OCI-LY1 (cell line): ENCODE measurements at regions not wholly inside any gene's neighbourhood (a gene's known extent, or its start where the extent isn't known, plus 50 kb on each side); places are given as distances from the start of the nearest gene placed in this dataset.

Experiments
- H2AFZ ChIP-seq: fragments of 200-600 bp; sonication (generic), shearing (Covaris generic); 2 replicates; pipeline ENCODE4 v1.6.0; 2014; ENCODE audit warnings: antibody characterized with exemption, mild to moderate bottlenecking, low read length
- H3F3A ChIP-seq: fragments of 200-600 bp; sonication (generic), shearing (Covaris generic); 2 replicates; pipeline ENCODE4 v1.6.0; 2014; ENCODE audit warnings: mild to moderate bottlenecking, antibody characterized with exemption, low read length, moderate library complexity; ENCODE audit not compliant: insufficient read depth
- H3K27ac ChIP-seq: fragments of 200-600 bp; sonication (generic); 2 replicates; pipeline ENCODE4 v1.5.1; 2014; ENCODE audit warnings: low read length, mixed run types, mild to moderate bottlenecking, low read depth; ENCODE audit not compliant: poor library complexity, severe bottlenecking
- H3K27me3 ChIP-seq: fragments of 200-600 bp; sonication (generic); 2 replicates; pipeline ENCODE4 v1.6.0; 2014; ENCODE audit warnings: antibody characterized with exemption, mild to moderate bottlenecking, low read length, moderate library complexity; ENCODE audit not compliant: insufficient read depth
- H3K36me3 ChIP-seq: fragments of 200-600 bp; sonication (generic); 2 replicates; pipeline ENCODE4 v1.6.1; 2014; ENCODE audit warnings: mild to moderate bottlenecking, antibody characterized with exemption, low read length, moderate library complexity, mixed read lengths; ENCODE audit not compliant: insufficient read depth
- H3K4me1 ChIP-seq: fragments of 200-600 bp; sonication (generic); 2 replicates; pipeline ENCODE4 v1.5.1; 2014; ENCODE audit warnings: mild to moderate bottlenecking, low read length, moderate library complexity; ENCODE audit not compliant: insufficient read depth, severe bottlenecking
- H3K4me2 ChIP-seq: fragments of 200-600 bp; sonication (generic), shearing (Covaris generic); 2 replicates; pipeline ENCODE4 v1.6.1; 2014; ENCODE audit warnings: low read length
- H3K4me3 ChIP-seq: fragments of 200-600 bp; sonication (generic); 2 replicates; pipeline ENCODE4 v1.5.1; 2014; ENCODE audit warnings: low read length, low read depth, mild to moderate bottlenecking, mixed read lengths; ENCODE audit not compliant: poor library complexity, severe bottlenecking
- H3K79me2 ChIP-seq: fragments of 200-600 bp; shearing (Covaris generic); 2 replicates; pipeline ENCODE4 v1.6.1; 2016; ENCODE audit warnings: mixed run types, low read length, mixed read lengths; ENCODE audit not compliant: insufficient read depth
- H3K9ac ChIP-seq: fragments of 200-600 bp; sonication (generic), shearing (Covaris generic); 2 replicates; pipeline ENCODE4 v1.6.1; 2014; ENCODE audit warnings: mild to moderate bottlenecking, low read length, mixed read lengths
- H3K9me2 ChIP-seq: fragments of 200-600 bp; sonication (generic), shearing (Covaris generic); 2 replicates; pipeline ENCODE4 v1.6.1; 2014; ENCODE audit warnings: low read depth, mild to moderate bottlenecking, low read length, mixed read lengths
- H3K9me3 ChIP-seq: fragments of 200-600 bp; shearing (Covaris generic); 2 replicates; pipeline ENCODE4 v1.6.1; 2014; ENCODE audit warnings: low read length, mixed read lengths
- H4K20me1 ChIP-seq: fragments of 200-600 bp; sonication (generic), shearing (Covaris generic); 2 replicates; pipeline ENCODE4 v1.6.0; 2016; ENCODE audit warnings: mild to moderate bottlenecking, low read length; ENCODE audit not compliant: insufficient read depth
- CTCF ChIP-seq: fragments of 200-600 bp; sonication (generic), shearing (Covaris generic); IDR thresholded peaks from 2 replicates; pipeline ENCODE4 v1.5.1; 2017; ENCODE audit warnings: mild to moderate bottlenecking, antibody characterized with exemption, low read length, moderate library complexity, mixed read lengths
- EZH2 ChIP-seq: fragments of 200-600 bp; sonication (generic), shearing (Covaris generic); IDR thresholded peaks from 2 replicates; pipeline ENCODE4 v1.8.0; 2017; ENCODE audit warnings: borderline replicate concordance, mixed run types, mild to moderate bottlenecking, antibody characterized with exemption, low read length, moderate library complexity, mixed read lengths

- TF ChIP-seq CTCF (no peak), EZH2 (no peak)
- H3K4me2 ChIP-seq, result no peak overlapping the region
- no peaks in the 10 kb centered on the region for H4K20me1 ChIP-seq
- no peaks in the 10 kb centered on the region for H3K9me3 ChIP-seq
- no peaks in the 10 kb centered on the region for H3K4me1 ChIP-seq
- no peaks in the 10 kb centered on the region for H3F3A ChIP-seq
- no peaks in the 10 kb centered on the region for H3K27me3 ChIP-seq
- H3K9me2 ChIP-seq, result no peaks in the 10 kb centered on the region
- H3K36me3 ChIP-seq, result no peaks in the 10 kb centered on the region
- no peak overlapping the region for H3K27ac ChIP-seq
- no peak overlapping the region for H2AFZ ChIP-seq
- H3K9ac ChIP-seq, result no peak overlapping the region
- H3K4me3 ChIP-seq, result no peak overlapping the region
- no peaks in the 10 kb centered on the region for H3K79me2 ChIP-seq
Observed at GRCh38 chr12:19886065-19886464, 446.8 kb downstream of the AEBP2 start.

- Histone ChIP-seq H3K4me2 (no peak overlapping the region), H3K9ac (no peak overlapping the region)
Observed at GRCh38 chr12:19886639-19887064, 447.4 kb downstream of the AEBP2 start.

GRCh38 chr12:19890024-19890423, 450.7 kb downstream of the AEBP2 start:
- H3F3A ChIP-seq, result no peaks in the 10 kb centered on the region
- no peak overlapping the region for H3K4me3 ChIP-seq
- TF ChIP-seq CTCF, result no peak
- no peak for TF ChIP-seq EZH2
- no peak overlapping the region for H3K9ac ChIP-seq
- H3K36me3 ChIP-seq, result no peaks in the 10 kb centered on the region
- no peak overlapping the region for H2AFZ ChIP-seq
- no peaks in the 10 kb centered on the region for H3K79me2 ChIP-seq
- no peak overlapping the region for H3K27ac ChIP-seq
- no peak overlapping the region for H3K4me2 ChIP-seq
- no peaks in the 10 kb centered on the region for H4K20me1 ChIP-seq
- no peaks in the 10 kb centered on the region for H3K9me2 ChIP-seq
- peaks cover 8% of the 10 kb centered on the region for H3K4me1 ChIP-seq
- no peaks in the 10 kb centered on the region for H3K9me3 ChIP-seq
- H3K27me3 ChIP-seq, result no peaks in the 10 kb centered on the region

More at GRCh38 chr12:19886639-19887064, 447.4 kb downstream of the AEBP2 start:
- Histone ChIP-seq H3K4me3 (no peak overlapping the region), H4K20me1 (no peaks in the 10 kb centered on the region), H3K9me2 (no peaks in the 10 kb centered on the region), H3K9me3 (no peaks in the 10 kb centered on the region), H3K4me1 (no peaks in the 10 kb centered on the region), H3K27ac (no peak overlapping the region), H3K36me3 (no peaks in the 10 kb centered on the region), H3K79me2 (no peaks in the 10 kb centered on the region), H3F3A (no peaks in the 10 kb centered on the region), H2AFZ (no peak overlapping the region), H3K27me3 (no peaks in the 10 kb centered on the region)
- TF ChIP-seq EZH2 (no peak), CTCF (no peak)
